Activated CD4-positive, CD25-positive, alpha-beta regulatory T cell treated with anti-CD3 and anti-CD28 coated beads, Interleukin-2, amount 50 U/mL, for 16 hours (primary cell): ENCODE measurements at regions not wholly inside any gene's neighbourhood (a gene's known extent, or its start where the extent isn't known, plus 50 kb on each side); places are given as distances from the start of the nearest gene placed in this dataset.
"Not testable (repeated sequence)": the region's sequence is repeated elsewhere in the genome, so short reads cannot be mapped to it uniquely, and the experiment has no call there.

ENCODE experiments used
- DNase-seq: peaks from one replicate; pipeline ENCODE4 v3.0.0-alpha.2; 2020; ENCODE audit warnings: low read depth, low spot score

- no peak for DNase-seq
These were observed 205.5 kb downstream of the SLC4A3 start for GRCh38 chr2:219832904-219833303.

GRCh38 chr2:219835493-219835892, 208.1 kb downstream of the SLC4A3 start:
- DNase-seq = no peak

- DNase-seq = no peak
These were observed 209.3 kb downstream of the SLC4A3 start for GRCh38 chr2:219836647-219837177.

GRCh38 chr2:219844401-219845091, 217.1 kb downstream of the SLC4A3 start:
- DNase-seq = no peak

GRCh38 chr2:219848882-219849281, 221.5 kb downstream of the SLC4A3 start:
- DNase-seq = no peak

- DNase-seq = no peak
These were observed 223.7 kb downstream of the SLC4A3 start for GRCh38 chr2:219851169-219851568.

- no peak for DNase-seq
These were observed 224.5 kb downstream of the SLC4A3 start for GRCh38 chr2:219851801-219852481.

- DNase-seq = no peak
These were observed 225.2 kb downstream of the SLC4A3 start for GRCh38 chr2:219852626-219853025.

- no peak for DNase-seq
These were observed 229.2 kb downstream of the SLC4A3 start for GRCh38 chr2:219856602-219857001.

GRCh38 chr2:219857751-219858150, 230.3 kb downstream of the SLC4A3 start:
- DNase-seq = no peak

- DNase-seq = no peak
These were observed 233.9 kb downstream of the SLC4A3 start for GRCh38 chr2:219861307-219861706.

- DNase-seq = no peak
These were observed 236.7 kb downstream of the SLC4A3 start for GRCh38 chr2:219864154-219864553.

GRCh38 chr2:219868635-219869034, 241.2 kb downstream of the SLC4A3 start:
- no peak for DNase-seq

GRCh38 chr2:219870041-219870440, 242.6 kb downstream of the SLC4A3 start:
- no peak for DNase-seq

GRCh38 chr2:219871351-219871750, 243.9 kb downstream of the SLC4A3 start:
- no peak for DNase-seq

GRCh38 chr2:219875036-219875435, 247.6 kb downstream of the SLC4A3 start:
- DNase-seq = no peak

- DNase-seq = not testable (repeated sequence)
These were observed 248.6 kb downstream of the SLC4A3 start for GRCh38 chr2:219875986-219876385.

GRCh38 chr2:219876931-219877330, 249.5 kb downstream of the SLC4A3 start:
- no peak for DNase-seq

- no peak for DNase-seq
These were observed 250.3 kb downstream of the SLC4A3 start for GRCh38 chr2:219877728-219878127.

GRCh38 chr2:219878516-219878915, 251.1 kb downstream of the SLC4A3 start:
- DNase-seq = no peak

- DNase-seq = no peak
These were observed 254.4 kb downstream of the SLC4A3 start for GRCh38 chr2:219881851-219882250.

- no peak for DNase-seq
These were observed 259.2 kb downstream of the SLC4A3 start for GRCh38 chr2:219886615-219887014.

GRCh38 chr2:219887870-219888269, 260.4 kb downstream of the SLC4A3 start:
- no peak for DNase-seq
